Left lung (tissue), 4 donors: ENCODE measurements at regions not wholly inside any gene's neighbourhood (a gene's known extent, or its start where the extent isn't known, plus 50 kb on each side); places are given as distances from the start of the nearest gene placed in this dataset.
"Not testable (repeated sequence)": the region's sequence is repeated elsewhere in the genome, so short reads cannot be mapped to it uniquely, and the experiment has no call there.

Experiments used
- ATAC-seq: fragments of 200-7000 bp; cut with Tn5 transposase; one replicate; pipeline ENCODE4 v1.9.1; 2020; ENCODE audit warnings: moderate library complexity
- DNase-seq, 4 donors: peaks; one replicate each; pipeline ENCODE4 v3.0.0-alpha.2; 2013 to 2020
- H3K27ac ChIP-seq, 2 donors: fragments of 200-600 bp; sonication (generic) in 1 of 2; one replicate each; pipeline versions ENCODE4 v1.5.0 to v1.8.0; 2020 to 2021
- H3K27me3 ChIP-seq, 2 donors: fragments of 200-600 bp; sonication (generic) in 1 of 2; one replicate each; pipeline versions ENCODE4 v1.5.0 to v1.8.0; 2020 to 2021
- H3K36me3 ChIP-seq, 2 donors: fragments of 200-600 bp; sonication (generic) in 1 of 2; one replicate each; pipeline versions ENCODE4 v1.5.0 to v1.8.0; 2020 to 2021
- H3K4me1 ChIP-seq, 2 donors: fragments of 200-600 bp; one replicate each; pipeline ENCODE4 v1.8.0; 2021
- H3K4me3 ChIP-seq, 2 donors: fragments of 200-600 bp; sonication (generic) in 1 of 2; one replicate each; pipeline versions ENCODE4 v1.5.0 to v1.8.0; 2020 to 2021; ENCODE audit warnings: mild to moderate bottlenecking in 1 of 2
- H3K9me3 ChIP-seq, 2 donors: fragments of 200-600 bp; sonication (generic) in 1 of 2; one replicate each; pipeline versions ENCODE4 v1.5.0 to v1.8.0; 2020 to 2021
- intact Hi-C, 2 donors: fragments of 100-400 bp; cut with DNase I; formaldehyde crosslinking; loops; one replicate each; pipeline versions ENCODE4 v1.11.2 to v1.14.2; 2022
- TF ChIP-seq, protein P1 (sequence below), 2 donors: fragments of 200-600 bp; sonication (generic) in 1 of 2; IDR thresholded peaks; one replicate each; pipeline versions ENCODE4 v1.5.0 to v1.8.0; 2021; ENCODE audit warnings: antibody characterized with exemption in 2 of 2
- donor health status: DM: no; HTN: yes; CAD: no.
- donor health status: DM: no; HTN: no; CAD: no.

DNA sequence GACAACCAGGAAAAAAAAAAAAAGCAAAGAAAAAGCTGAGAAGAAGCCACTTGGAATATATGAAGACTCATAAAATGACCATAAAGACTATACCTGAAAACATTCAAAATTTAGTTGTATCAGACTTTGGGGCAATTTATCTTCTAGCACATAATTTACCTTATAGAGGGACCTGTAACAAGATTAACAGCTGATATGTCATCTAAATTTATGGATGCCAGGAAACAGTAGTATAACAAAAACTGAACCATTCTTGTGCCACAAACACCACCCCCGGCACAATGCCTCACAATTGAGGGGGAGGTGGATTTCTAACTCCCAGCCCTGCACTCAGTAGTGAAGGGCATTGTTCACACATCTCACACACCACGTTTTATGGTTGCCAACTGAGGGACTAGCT is 1352.0 kb downstream of the BRINP3 start:
- H3K27ac ChIP-seq, result no peak overlapping the region
- no peaks in the 10 kb centered on the region for H3K4me1 ChIP-seq
- no peak overlapping the region for H3K4me3 ChIP-seq
- intact Hi-C loops, result no loop called here
- ATAC-seq, result no peak
- no peak for DNase-seq
- H3K36me3 ChIP-seq, result no peaks in the 10 kb centered on the region
- TF ChIP-seq, protein P1, sequence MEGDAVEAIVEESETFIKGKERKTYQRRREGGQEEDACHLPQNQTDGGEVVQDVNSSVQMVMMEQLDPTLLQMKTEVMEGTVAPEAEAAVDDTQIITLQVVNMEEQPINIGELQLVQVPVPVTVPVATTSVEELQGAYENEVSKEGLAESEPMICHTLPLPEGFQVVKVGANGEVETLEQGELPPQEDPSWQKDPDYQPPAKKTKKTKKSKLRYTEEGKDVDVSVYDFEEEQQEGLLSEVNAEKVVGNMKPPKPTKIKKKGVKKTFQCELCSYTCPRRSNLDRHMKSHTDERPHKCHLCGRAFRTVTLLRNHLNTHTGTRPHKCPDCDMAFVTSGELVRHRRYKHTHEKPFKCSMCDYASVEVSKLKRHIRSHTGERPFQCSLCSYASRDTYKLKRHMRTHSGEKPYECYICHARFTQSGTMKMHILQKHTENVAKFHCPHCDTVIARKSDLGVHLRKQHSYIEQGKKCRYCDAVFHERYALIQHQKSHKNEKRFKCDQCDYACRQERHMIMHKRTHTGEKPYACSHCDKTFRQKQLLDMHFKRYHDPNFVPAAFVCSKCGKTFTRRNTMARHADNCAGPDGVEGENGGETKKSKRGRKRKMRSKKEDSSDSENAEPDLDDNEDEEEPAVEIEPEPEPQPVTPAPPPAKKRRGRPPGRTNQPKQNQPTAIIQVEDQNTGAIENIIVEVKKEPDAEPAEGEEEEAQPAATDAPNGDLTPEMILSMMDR (IDR thresholded peaks at IDR 0.05), result no peak
- no peaks in the 10 kb centered on the region for H3K27me3 ChIP-seq
- H3K9me3 ChIP-seq, result peaks cover 0 to 25% of the 10 kb centered on the region in 2 donors

DNA sequence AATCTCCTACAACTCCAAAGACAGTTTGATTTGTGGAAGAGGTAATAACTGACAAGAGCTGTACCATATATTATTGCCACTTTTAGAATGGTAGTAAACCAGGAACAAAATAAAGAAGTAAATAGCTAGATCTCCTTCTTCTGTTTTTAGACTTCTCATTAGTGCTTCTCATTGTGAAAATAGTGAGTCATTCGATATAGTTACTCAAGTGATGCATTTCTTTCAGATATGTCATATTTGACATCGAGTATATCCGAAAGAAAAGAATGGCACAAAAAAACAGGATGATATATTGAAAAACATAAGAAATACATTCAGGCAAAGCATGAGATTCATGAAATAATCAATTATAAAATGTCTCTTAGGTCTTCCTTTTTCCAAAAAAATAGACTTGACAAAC is 1346.1 kb downstream of the BRINP3 start:
- TF ChIP-seq, protein P1 (IDR thresholded peaks at IDR 0.05), result no peak
- Histone ChIP-seq H3K4me1 (no peaks in the 10 kb centered on the region), H3K9me3 (peaks cover 0 to 8% of the 10 kb centered on the region in 2 donors), H3K27me3 (no peaks in the 10 kb centered on the region), H3K4me3 (no peak overlapping the region), H3K27ac (no peak overlapping the region), H3K36me3 (no peaks in the 10 kb centered on the region)
- intact Hi-C loops, result no loop called here
- DNase-seq, result no peak
- ATAC-seq, result no peak

DNA sequence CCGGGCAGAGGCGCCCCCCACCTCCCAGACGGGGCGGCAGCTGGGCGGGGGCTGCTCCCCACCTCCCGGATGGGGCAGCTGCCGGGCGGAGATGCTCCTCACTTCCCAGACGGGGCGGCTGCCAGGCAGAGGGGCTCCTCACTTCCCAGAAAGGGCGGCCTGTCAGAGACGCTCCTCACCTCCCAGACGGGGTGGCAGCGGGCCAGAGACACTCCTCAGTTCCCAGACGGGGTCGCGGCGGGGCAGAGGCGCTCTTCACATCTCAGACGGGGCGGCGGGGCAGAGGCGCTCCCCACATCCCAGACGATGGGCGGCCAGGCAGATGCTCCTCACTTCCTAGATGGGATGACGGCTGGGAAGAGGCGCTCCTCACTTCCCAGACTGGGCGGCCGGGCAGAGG is 1337.9 kb downstream of the BRINP3 start:
- intact Hi-C loops, ATAC-seq: not testable (repeated sequence)
- DNase-seq, result peak in 1 of 4 donors; percentile 67

DNA sequence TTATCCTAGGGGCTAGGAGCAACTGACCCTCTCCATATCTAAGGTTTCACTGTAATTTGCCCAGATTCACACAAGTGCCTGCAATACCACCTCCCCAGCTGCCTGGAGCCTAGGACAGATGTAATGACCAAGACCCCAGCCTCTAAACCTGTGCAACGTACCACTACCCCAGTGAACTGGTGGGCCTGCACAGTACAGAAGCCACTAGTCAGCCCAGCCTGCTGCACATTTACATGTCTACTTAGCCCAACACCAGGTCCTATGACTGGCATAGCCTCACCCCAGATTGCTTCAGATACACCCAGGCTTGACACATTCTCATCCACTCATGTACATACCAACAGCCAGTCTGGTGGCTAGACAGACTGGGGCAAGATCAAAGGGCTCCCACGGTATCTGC is 1336.6 kb downstream of the BRINP3 start:
- Histone ChIP-seq H3K4me3 (no peak overlapping the region), H3K36me3 (no peaks in the 10 kb centered on the region), H3K9me3 (peaks cover 0 to 11% of the 10 kb centered on the region in 2 donors), H3K4me1 (no peaks in the 10 kb centered on the region), H3K27ac (no peak overlapping the region), H3K27me3 (no peaks in the 10 kb centered on the region)
- intact Hi-C loops, result no loop called here
- no peak for ATAC-seq
- DNase-seq, result no peak
- TF ChIP-seq, protein P1 (IDR thresholded peaks at IDR 0.05), result no peak

More for the DNA sequence above, 1337.9 kb downstream of the BRINP3 start:
- H3K4me1 ChIP-seq, H3K27me3 ChIP-seq, H3K4me3 ChIP-seq, H3K27ac ChIP-seq, H3K36me3 ChIP-seq: not testable (repeated sequence)
- peaks cover 0 to 11% of the 10 kb centered on the region in 2 donors for H3K9me3 ChIP-seq

DNA sequence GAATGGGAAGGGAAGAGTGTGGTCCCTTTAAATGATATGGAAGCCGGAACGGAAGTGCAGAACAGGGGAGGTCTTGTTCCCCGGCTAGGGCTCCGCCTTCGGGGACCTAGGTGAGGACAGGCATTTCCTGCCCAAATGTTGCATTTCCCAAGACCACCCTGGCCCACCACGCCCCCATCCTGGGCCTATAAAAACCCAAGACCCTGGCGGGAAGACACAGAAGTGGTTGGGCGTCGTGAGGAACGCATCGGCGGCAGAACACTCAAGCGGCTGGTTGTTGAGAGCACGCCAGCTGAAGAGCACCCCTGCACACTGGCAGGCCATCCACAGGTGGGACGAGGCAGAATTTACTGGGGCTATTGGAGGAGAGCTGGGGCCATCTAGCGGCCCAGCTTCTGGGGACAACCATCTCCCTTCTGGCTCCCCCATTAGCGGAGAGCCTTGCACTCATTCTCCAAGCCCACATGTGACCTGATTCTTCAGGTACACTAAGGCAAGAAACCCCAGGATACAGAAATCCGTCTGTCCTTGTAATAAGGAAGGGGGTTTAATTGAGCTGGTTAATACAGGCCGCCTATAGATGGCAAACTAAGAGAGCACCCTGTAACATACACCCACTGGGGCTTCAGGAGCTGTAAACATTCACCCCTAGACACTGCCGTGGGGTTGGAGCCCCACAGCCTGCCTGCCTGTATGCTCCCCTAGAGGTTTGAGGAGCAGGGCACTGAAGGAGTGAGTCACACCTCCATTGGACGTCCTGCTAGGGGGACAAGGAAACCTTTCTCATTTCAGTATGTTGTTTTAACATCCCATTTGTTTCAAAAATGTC is 1327.9 kb downstream of the BRINP3 start:
- DNase-seq, result peak in 1 of 4 donors; percentile 70
- ATAC-seq, result peak; percentile 71
- H3K27ac ChIP-seq, result no peak overlapping the region
- TF ChIP-seq, protein P1 (IDR thresholded peaks at IDR 0.05), result no peak
- H3K36me3 ChIP-seq, result no peaks in the 10 kb centered on the region
- intact Hi-C loops, result no loop called here
- no peaks in the 10 kb centered on the region for H3K27me3 ChIP-seq
- no peaks in the 10 kb centered on the region for H3K9me3 ChIP-seq
- H3K4me1 ChIP-seq, result no peaks in the 10 kb centered on the region
- peak overlapping the region in 1 of 2 donors; percentile 10 for H3K4me3 ChIP-seq
